GM19240 (cell line): ENCODE measurements at regions not wholly inside any gene's neighbourhood (a gene's known extent, or its start where the extent isn't known, plus 50 kb on each side); places are given as distances from the start of the nearest gene placed in this dataset.

Experiments used
- DNase-seq: peaks from one replicate; pipeline ENCODE4 v3.0.0; 2011; ENCODE audit warnings: low spot score; ENCODE audit not compliant: insufficient read length

- no peak for DNase-seq
These were observed 440.0 kb downstream of the TSHZ3 start for GRCh38 chr19:30909216-30909615.

- DNase-seq = no peak
These were observed 440.9 kb downstream of the TSHZ3 start for GRCh38 chr19:30908262-30908771.

- DNase-seq = no peak
These were observed 442.4 kb downstream of the TSHZ3 start for GRCh38 chr19:30906871-30907270.

DNA sequence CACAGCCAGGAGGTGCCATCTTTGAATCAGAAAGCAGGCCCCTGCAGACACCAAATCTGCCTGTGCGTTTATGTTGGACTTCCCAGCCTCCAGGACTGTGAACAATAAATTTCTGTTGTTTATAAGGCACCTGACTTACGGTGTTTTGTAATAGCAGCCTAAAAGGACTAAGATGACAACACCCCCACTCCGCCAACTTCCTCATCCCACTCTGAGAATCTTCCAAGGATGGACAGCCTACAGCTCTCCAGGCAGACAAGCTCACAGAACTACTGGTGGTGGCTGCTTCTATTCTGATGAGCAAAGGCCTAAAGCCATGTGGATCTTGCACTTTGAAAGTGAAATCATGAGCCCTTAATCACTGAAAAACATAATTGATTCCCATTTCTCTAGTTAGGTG is 449.2 kb downstream of the TSHZ3 start:
- no peak for DNase-seq

DNA sequence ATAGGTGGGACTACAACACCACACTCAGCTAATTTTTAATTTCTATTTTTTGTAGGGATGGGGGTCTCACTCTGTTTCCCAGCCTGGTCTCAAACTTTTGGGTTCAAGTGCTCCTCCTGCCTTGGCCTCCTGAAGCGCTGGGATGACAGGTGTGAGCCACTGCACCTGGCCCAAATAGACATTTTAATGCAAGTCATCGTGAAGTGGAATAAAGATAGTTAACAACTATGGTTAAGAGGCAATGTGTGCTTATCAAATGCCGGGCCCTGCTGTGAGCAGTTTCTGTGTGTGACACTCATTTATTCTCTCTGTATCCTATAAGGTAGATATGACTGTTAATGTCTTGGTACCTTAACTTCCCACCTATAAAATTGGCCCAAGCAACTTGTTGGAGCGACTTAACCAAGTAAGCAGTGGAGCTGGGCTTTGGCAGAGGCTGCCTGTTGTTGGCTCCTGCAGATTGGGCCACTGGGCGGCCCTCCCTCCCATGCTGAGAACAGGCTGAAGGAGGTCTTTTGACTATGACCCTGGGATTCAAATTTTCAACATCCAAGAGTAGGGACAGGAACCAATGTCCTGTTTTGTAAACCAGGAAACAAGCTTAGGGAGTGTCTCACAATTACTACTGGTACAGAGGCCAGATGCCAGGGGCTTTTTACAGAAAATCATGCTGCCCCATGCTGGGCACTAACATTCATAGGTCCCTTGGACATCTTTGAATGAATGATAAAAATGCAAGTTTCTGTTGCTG is 450.7 kb downstream of the TSHZ3 start:
- DNase-seq = no peak

DNA sequence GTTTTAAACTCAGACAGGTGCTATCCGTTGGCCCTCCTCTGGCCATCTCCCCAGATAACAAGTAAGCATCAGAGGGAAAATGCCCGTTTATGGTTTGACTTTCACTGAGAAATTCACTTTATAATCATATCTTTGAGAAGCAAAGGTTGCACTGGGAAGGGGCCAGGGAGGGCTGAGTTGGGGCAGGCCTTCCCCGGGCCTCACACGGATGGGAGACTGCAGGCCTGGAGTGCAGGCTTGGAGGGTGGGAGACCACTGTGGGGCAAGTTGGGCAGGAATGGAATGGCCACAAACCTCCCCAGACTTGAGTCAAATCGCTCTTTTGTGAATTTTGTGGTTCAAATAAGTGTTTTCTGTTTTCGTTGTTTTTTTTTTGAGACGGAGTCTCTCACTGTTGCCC is 451.7 kb downstream of the TSHZ3 start:
- DNase-seq = no peak

DNA sequence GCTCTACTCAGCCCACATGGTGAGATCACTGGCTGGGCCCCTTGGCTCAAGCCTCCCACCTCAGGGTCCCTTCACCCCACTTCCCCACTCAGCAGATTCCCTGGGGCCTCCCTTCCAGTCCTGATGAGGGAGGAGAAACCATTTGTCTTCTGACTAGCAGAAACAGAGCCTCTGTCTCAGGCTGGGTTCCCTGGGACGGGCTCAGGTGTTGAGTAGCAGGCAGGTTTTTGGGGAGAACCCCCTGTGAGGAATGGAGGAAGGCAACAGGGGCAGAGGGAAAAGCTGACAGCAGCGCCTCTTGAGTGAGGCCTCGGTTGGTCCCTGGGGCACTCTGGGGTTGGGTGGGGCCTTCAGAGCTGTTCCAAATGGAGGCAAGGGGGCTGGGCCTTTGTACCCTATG is 452.2 kb downstream of the TSHZ3 start:
- DNase-seq = no peak

GRCh38 chr19:30896554-30896953 is 452.7 kb downstream of the TSHZ3 start:
- no peak for DNase-seq

- no peak for DNase-seq
These were observed 453.3 kb downstream of the TSHZ3 start for GRCh38 chr19:30895946-30896345.

- no peak for DNase-seq
These were observed 458.2 kb downstream of the TSHZ3 start for GRCh38 chr19:30891051-30891450.

GRCh38 chr19:30890033-30890432 is 459.2 kb downstream of the TSHZ3 start:
- DNase-seq = no peak

GRCh38 chr19:30888937-30889336 is 460.3 kb downstream of the TSHZ3 start:
- no peak for DNase-seq

- DNase-seq = no peak
These were observed 462.2 kb downstream of the TSHZ3 start for GRCh38 chr19:30887042-30887441.

GRCh38 chr19:30886222-30886621 is 463.0 kb downstream of the TSHZ3 start:
- DNase-seq = no peak

DNA sequence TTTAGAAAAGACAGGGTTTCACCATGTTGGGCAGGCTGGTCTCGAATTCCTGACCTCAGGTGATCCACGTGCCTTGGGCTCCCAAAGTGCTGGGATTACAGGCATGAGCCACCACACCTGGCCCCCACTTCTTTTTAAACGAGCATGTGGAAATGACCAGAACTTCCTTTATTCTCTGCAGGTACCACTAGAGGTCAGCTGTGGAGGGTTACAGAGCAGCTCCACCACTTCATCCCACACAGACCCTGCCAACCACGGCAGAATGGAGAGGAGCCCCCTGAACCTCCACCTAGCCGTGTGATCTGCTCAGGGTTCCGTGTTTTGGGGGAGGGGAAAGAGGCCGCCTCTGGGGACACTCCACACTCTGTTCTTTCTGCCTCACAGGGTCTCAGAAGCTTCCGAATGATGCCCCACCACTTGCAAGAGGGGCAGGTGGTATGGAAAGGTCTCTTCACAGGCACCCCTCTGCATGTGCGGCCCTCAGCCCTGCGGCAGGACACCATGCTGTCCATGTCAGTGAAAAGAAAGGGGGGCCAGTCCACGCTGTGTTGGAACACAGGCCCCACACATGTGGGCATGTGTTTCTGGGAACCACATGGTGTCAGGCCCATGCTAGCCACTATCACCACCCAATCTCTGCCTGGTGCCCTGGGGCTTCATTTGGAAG is 465.0 kb downstream of the TSHZ3 start:
- no peak for DNase-seq

- no peak for DNase-seq
These were observed 466.2 kb downstream of the TSHZ3 start for GRCh38 chr19:30883071-30883470.

- DNase-seq = no peak
These were observed 466.7 kb downstream of the TSHZ3 start for GRCh38 chr19:30882411-30883005.

DNA sequence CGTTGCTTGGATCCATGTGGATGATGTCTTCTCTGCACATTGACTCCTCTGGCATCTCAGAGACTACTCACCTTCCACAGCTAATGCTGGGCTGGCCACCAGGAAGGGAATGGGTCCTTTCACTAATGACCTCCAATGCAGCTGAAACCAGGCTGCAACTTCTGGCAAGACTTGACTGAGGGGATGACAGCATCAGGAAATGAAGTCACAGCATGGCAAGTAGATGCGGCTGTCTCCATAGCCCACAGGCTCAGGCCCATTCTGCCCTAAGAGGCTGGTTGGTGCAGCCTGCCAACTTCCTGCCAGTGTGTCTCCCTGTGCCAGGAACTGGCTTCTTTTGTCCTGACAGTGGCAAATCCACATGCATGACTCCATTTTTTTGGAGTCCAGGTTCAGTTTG is 467.3 kb downstream of the TSHZ3 start:
- DNase-seq = no peak

GRCh38 chr19:30881281-30881680 is 468.0 kb downstream of the TSHZ3 start:
- DNase-seq = no peak

DNA sequence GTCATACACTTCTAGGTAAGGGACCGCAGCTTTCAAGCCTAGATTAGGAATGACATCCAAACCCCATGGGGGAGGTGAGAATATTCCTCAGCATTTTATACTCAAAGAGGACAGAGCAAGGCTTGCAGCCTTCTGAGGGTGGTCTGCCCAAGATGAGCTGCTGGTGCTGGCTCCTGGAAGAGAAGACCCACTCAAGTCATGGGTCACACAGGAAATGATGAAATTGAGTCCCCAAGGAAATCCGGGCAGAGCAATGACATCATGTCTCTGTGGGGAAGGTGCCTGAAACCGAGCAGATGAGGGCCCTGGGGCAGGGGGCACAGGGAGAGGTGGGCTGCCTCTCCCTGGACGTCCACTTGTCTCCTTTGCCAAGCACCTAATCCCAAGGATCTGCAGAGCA is 468.7 kb downstream of the TSHZ3 start:
- DNase-seq = no peak

- no peak for DNase-seq
These were observed 469.1 kb downstream of the TSHZ3 start for GRCh38 chr19:30880151-30880550.

DNA sequence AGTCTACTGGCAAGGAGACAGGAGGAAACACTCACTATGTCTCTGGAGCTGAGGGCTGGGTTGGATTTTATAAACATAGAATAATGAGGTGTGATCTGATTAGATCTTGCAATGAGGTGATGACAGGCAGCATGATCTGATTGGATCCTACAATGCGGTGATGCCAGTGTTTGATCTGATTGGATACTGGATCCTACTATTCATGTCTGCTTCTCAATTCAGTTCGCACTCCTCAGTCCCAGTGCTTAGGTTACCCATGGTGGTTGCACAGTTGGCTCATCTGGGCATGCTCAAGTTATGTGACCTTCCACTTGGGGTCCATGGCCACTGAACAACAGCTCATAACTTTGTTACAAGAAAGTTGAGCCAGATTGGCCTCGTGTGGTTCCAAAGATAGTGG is 469.5 kb downstream of the TSHZ3 start:
- no peak for DNase-seq

GRCh38 chr19:30879225-30879624 is 470.0 kb downstream of the TSHZ3 start:
- DNase-seq = no peak
